ENCODE measurements at regions not wholly inside any gene's neighbourhood (a gene's known extent, or its start where the extent isn't known, plus 50 kb on each side); places are given as distances from the start of the nearest gene placed in this dataset.

DNA sequence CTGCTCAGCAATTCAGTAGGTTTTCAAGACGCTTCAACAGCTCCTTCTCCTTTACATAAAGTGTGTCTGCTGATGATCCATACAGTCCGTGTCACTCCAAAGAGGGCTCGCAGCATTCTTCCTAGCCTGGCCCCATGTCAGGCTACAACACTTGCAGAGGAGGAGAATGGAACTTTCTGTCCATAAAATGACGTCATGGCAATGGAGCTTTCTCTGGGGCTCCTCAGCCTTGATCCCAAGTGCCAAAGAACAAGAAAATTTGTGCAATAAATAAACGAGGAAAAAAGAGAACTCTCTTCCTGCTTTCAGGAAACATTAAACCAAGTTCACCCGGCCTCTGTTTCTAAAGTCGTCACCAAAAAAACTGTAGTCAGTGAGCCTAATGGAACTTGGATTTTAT lies 199.5 kb upstream of the MEIS1 start:
- no peaks in the 10 kb centered on the region for H3K27me3 ChIP-seq (replicated peaks; ENCODE audit: insufficient read depth, low read depth, low read length, poor library complexity)
- ChIA-PET POLR2A (ENCODE audit: low non-redundant PET) (no interaction called here), CTCF (no interaction called here)
- H3K9me3 ChIP-seq (ENCODE audit: low read depth, low read length, poor library complexity, severe bottlenecking): no peaks in the 10 kb centered on the region
- intact Hi-C loops (cut with micrococcal nuclease; ENCODE audit: unreplicated experiment): no loop called here
- no peaks in the 10 kb centered on the region for H3K36me3 ChIP-seq (ENCODE audit: insufficient read depth, low read length, poor library complexity, severe bottlenecking)
- no peak overlapping the region for H3K27ac ChIP-seq (ENCODE audit: low read depth, low read length, poor library complexity, severe bottlenecking)
- no peak for DNase-seq (ENCODE audit: low spot score)
- H3K4me1 ChIP-seq (ENCODE audit: insufficient read depth, low read length, poor library complexity, severe bottlenecking): peaks cover 5% of the 10 kb centered on the region
- TF ChIP-seq EZH2 (IDR thresholded peaks at IDR 0.05; ENCODE audit: borderline replicate concordance, low read depth, low read length, poor library complexity, severe bottlenecking): no peak
- TF ChIP-seq, protein P1, sequence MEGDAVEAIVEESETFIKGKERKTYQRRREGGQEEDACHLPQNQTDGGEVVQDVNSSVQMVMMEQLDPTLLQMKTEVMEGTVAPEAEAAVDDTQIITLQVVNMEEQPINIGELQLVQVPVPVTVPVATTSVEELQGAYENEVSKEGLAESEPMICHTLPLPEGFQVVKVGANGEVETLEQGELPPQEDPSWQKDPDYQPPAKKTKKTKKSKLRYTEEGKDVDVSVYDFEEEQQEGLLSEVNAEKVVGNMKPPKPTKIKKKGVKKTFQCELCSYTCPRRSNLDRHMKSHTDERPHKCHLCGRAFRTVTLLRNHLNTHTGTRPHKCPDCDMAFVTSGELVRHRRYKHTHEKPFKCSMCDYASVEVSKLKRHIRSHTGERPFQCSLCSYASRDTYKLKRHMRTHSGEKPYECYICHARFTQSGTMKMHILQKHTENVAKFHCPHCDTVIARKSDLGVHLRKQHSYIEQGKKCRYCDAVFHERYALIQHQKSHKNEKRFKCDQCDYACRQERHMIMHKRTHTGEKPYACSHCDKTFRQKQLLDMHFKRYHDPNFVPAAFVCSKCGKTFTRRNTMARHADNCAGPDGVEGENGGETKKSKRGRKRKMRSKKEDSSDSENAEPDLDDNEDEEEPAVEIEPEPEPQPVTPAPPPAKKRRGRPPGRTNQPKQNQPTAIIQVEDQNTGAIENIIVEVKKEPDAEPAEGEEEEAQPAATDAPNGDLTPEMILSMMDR (conservative IDR thresholded peaks at IDR 0.05; ENCODE audit: low read depth, low read length): no peak
- H3K4me3 ChIP-seq (ENCODE audit: low read depth, low read length, poor library complexity, severe bottlenecking): no peak overlapping the region
- BruUV-seq (replicated peaks): no TSS peak

DNA sequence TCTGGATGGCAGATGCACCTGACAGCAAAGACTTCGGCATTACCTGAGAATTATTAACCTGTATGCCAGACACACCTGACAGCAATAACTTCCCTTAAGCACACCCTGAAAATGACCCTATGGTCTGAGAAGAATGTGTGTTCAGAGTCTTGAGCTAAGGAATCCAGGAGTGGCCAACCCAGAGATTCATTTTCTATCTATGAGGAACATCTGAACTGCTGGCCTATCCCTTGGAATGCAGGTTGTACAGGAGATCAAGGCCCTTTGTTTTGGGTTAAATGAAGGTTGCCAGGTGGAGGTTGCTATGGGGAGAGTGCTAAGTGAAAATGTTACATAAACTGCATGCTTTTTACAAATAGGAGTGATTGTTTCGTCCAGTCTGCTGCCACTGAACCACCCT lies 200.9 kb upstream of the MEIS1 start:
- ChIA-PET POLR2A (ENCODE audit: low non-redundant PET) (no interaction called here), CTCF (no interaction called here)
- Histone ChIP-seq H3K27ac (ENCODE audit: low read depth, low read length, poor library complexity, severe bottlenecking) (no peak overlapping the region), H3K4me1 (ENCODE audit: insufficient read depth, low read length, poor library complexity, severe bottlenecking) (no peaks in the 10 kb centered on the region), H3K9me3 (ENCODE audit: low read depth, low read length, poor library complexity, severe bottlenecking) (no peaks in the 10 kb centered on the region), H3K36me3 (ENCODE audit: insufficient read depth, low read length, poor library complexity, severe bottlenecking) (no peaks in the 10 kb centered on the region), H3K27me3 (replicated peaks; ENCODE audit: insufficient read depth, low read depth, low read length, poor library complexity) (no peaks in the 10 kb centered on the region), H3K4me3 (ENCODE audit: low read depth, low read length, poor library complexity, severe bottlenecking) (no peak overlapping the region)
- intact Hi-C loops (cut with micrococcal nuclease; ENCODE audit: unreplicated experiment): no loop called here
- TF ChIP-seq, protein P1 (conservative IDR thresholded peaks at IDR 0.05; ENCODE audit: low read depth, low read length): no peak
- no peak for TF ChIP-seq EZH2 (IDR thresholded peaks at IDR 0.05; ENCODE audit: borderline replicate concordance, low read depth, low read length, poor library complexity, severe bottlenecking)
- no TSS peak for BruUV-seq (replicated peaks)
- no peak for DNase-seq (ENCODE audit: low spot score)

DNA sequence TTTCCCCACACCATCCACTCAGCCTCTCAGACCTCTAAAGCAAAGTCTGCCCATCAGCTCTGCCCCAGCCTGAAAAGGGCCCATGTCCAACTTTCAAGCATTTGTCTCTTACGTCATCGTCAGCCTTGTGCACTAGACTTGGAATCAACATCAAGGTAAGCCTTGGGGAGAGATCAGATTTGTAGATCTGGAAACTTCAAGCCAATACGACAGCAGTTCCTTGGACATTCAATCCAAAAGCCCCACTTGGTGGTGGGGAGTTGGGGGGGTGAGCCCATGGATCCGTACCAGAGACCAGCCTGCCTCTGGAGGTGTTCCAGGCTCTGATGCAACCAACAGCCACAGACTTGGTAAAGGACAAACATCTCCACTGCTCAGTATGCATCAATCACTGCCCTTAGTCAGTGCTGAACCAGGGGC lies 206.8 kb upstream of the MEIS1 start:
- no peak for DNase-seq (ENCODE audit: low spot score)
- intact Hi-C loops (cut with micrococcal nuclease; ENCODE audit: unreplicated experiment): no loop called here
- BruUV-seq (replicated peaks): no TSS peak
- no peak overlapping the region for H3K4me3 ChIP-seq (ENCODE audit: low read depth, low read length, poor library complexity, severe bottlenecking)
- CTCF ChIA-PET: no interaction called here
- no peak overlapping the region for H3K27ac ChIP-seq (ENCODE audit: low read depth, low read length, poor library complexity, severe bottlenecking)
- no peaks in the 10 kb centered on the region for H3K4me1 ChIP-seq (ENCODE audit: insufficient read depth, low read length, poor library complexity, severe bottlenecking)
- H3K36me3 ChIP-seq (ENCODE audit: insufficient read depth, low read length, poor library complexity, severe bottlenecking): no peaks in the 10 kb centered on the region
- POLR2A ChIA-PET (ENCODE audit: low non-redundant PET): no interaction called here
- TF ChIP-seq, protein P1 (conservative IDR thresholded peaks at IDR 0.05; ENCODE audit: low read depth, low read length): no peak
- TF ChIP-seq EZH2 (IDR thresholded peaks at IDR 0.05; ENCODE audit: borderline replicate concordance, low read depth, low read length, poor library complexity, severe bottlenecking): no peak
- no peaks in the 10 kb centered on the region for H3K27me3 ChIP-seq (replicated peaks; ENCODE audit: insufficient read depth, low read depth, low read length, poor library complexity)
- H3K9me3 ChIP-seq (ENCODE audit: low read depth, low read length, poor library complexity, severe bottlenecking): no peaks in the 10 kb centered on the region
